DMS 273 treated with DMSO at 0.1 percent for 48 hours (cell line): ENCODE measurements at regions not wholly inside any gene's neighbourhood (a gene's known extent, or its start where the extent isn't known, plus 50 kb on each side); places are given as distances from the start of the nearest gene placed in this dataset.

Source experiments
- DNase-seq: peaks from one replicate; lab custom pipeline; 2025; lab: John Stamatoyannopoulos, UW

DNA sequence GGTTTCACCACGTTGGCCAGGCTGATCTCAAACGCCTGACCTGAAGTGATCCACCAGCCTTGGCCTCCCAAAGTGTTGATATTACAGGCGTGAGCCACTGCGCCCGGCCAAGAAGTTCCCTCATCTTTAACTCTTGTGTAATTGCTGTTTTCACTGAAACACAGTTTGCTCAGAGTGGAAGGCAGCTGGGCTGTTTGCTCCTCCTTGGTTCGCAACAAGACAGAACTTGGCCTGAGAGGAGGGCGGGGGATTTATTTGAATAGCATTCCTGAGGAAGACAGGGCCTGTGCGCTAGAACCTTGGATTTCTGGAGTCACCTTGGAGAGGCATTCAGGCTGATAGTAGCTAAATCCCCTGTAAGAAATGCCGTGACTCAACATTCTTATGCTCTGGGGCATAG is 226.7 kb upstream of the MCTP2 start:
- no peak for DNase-seq

DNA sequence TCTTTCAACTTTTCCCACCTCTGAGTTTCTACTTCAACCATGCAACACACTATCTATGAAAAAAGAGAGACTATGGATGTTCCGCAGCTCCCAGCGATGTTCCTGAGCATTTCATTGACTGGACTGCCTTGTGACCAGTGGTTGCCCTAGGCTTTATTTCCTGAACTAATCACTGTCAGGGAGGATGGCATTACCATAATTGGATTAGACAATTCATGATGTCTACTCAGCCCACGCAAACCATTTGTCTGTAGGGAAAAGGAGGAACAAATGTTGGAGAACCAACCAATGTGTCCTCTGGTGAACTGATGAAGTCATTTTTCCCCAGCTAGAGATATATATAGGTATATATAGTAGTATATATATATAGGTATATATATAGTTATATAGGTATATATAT is 229.3 kb upstream of the MCTP2 start:
- DNase-seq = no peak

GRCh38 chr15:94001255-94001801 is 230.0 kb upstream of the MCTP2 start:
- DNase-seq = no peak

GRCh38 chr15:94000606-94001005 is 230.8 kb upstream of the MCTP2 start:
- DNase-seq = no peak

DNA sequence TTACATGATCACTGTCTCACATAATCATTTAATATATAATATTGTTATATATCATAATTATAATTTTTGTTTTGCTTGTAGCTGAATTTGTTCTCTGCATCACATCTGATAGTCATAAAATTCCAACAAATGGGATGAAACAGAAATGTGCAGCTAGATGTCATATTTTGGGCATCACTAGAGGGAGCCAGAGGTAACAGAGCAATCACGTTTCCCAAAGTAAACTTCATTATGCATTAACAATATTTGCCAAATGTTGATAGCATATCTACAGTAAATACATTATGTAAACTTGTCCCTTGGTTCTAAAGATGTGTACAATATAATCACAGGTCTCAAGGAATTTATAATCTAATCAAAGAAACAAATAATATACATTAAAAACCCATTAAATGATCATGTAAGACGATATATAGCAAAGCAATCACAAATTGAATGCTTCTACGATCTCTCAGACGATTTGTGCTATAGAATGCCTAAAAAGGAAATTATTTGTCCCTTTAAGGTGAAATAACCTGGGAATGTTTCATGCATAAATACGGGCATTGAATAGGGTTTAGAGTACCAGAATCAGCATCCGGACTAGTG is 234.2 kb upstream of the MCTP2 start:
- DNase-seq = no peak

DNA sequence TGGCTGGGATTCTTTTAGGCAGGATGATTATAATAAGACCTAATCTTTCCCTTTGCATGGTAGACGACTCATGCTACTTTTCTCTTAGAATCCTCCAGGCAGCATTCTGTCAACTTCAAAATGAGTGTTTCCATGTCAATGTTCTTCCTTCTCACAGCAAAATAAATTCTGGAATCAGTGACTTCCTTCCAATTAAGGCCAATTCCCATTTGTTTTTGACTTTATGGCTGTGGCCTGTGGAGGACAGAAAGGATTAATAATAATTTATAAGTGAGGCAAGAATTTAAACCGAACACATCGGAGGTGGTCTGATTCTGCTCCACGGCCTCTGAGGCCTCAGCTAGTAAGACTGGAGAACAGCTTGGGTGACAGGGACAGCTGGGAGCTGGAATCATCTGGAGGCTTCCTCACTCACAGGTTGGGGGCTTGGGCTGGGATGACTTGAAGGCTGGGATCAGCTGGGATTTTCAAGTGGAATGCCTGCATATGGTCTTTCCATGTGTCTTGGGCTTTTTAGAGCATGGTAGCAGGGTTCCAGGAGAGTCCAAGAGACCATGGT is 241.8 kb upstream of the MCTP2 start:
- no peak for DNase-seq

- no peak for DNase-seq
Observed at GRCh38 chr15:93987068-93987467, 244.3 kb upstream of the MCTP2 start.

DNA sequence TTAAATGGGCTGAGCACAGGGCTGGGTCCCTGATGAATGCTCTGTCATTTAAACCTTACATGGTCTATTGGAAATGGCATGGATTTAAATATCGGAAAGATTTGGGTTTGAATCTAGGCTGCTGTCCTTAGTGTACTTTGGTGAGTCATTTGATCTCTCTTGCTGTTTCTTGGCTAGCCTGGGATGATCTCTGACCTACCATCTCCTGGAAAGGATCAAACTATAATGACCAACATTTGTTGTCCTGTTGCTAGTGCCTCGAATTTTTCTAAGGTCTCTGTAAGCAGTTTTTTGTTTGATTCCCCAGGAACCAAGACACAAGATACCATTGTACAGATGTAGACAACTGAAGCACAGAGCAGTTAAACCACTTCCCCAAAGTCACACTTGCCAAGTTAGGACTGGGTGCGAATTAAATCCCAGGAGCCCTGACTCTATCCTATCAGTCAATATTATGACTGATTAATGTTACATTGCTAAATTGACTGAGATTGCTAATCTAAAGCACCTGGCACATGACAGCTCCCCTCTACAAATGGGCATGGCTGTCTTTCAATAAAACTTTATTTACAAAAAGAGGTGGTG is 244.9 kb upstream of the MCTP2 start:
- no peak for DNase-seq

DNA sequence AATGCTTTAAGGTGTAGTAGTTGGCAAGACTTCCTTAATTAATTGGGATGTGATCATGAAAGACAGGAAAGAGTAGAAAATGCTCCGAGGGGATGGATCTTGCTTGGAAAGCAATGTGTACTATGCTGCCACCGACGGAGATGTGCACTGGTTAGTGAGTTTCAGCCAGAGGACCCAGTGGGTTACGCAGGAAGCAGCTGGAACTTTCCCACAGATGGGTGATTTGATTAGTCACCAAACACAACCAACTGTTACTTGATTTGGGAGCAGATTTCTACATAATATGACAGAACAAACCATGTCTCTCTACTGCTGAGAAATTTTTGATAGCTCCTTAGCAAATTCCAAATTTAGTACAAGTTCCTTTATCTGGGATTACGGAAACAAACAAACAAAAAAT is 245.4 kb upstream of the MCTP2 start:
- no peak for DNase-seq

DNA sequence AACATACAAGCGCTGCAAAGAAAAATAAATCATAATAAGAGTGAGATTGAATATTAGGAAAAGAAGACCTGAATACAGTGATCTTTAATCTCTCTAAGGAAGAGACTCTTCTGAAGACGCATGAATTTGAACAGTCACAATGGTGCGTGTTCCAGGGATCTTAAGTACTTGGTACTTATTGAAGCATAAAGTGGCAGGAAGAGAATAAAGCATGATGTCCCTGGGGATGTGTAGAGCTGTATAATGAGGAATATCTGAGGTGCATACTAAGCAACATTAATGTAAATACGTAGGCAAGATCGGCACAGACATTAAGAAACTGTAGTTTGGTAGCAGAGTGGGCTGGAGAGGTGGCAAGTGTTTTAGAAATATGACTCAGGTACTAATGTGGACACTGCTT is 246.2 kb upstream of the MCTP2 start:
- no peak for DNase-seq

- peak; percentile 20 for DNase-seq
Observed at GRCh38 chr15:93983526-93983925, 247.8 kb upstream of the MCTP2 start.

DNA sequence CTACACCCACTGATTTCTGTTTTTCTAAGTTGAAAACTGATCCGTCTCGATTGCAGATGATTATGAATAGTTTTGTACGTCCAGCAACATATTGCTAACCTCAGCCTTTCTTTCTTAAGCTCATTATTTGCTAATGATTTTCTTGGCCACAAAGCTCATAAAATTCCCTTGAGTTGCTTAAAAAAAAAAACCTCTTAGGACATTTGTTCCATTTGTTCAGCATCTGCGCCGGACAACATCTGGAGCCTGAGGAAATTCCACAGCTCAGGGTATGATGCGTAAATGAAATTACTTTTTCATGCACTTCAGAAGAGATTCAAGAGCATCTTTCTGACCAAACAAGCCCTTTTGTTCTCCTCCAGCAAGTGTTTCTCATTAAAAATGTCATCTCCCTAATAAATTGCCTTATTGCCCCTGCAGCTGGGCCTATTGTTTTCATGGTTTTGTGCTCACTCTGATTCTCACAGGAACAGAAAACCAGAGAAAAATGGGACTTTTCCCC is 249.1 kb upstream of the MCTP2 start:
- no peak for DNase-seq

DNA sequence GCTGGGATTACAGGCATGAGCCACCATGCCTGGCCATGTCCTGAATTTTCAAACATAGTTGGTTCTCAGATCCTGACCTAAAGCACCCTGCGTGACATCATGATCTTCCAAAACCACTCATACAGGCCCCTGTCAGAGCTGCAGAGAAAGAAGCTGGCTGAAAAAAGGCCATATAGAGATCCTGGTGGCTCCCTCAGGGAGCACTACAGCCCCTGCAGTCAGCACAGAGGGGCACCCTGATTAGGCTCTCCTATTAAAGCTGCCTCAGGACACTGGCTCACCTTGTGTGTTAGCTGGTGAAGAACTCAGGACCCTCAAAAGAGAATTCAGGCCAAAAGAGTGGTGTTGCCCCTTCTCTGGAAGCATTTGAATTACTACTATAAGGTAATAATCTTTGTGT is 249.7 kb upstream of the MCTP2 start:
- DNase-seq = no peak

GRCh38 chr15:93980261-93980911 is 251.0 kb upstream of the MCTP2 start:
- no peak for DNase-seq

DNA sequence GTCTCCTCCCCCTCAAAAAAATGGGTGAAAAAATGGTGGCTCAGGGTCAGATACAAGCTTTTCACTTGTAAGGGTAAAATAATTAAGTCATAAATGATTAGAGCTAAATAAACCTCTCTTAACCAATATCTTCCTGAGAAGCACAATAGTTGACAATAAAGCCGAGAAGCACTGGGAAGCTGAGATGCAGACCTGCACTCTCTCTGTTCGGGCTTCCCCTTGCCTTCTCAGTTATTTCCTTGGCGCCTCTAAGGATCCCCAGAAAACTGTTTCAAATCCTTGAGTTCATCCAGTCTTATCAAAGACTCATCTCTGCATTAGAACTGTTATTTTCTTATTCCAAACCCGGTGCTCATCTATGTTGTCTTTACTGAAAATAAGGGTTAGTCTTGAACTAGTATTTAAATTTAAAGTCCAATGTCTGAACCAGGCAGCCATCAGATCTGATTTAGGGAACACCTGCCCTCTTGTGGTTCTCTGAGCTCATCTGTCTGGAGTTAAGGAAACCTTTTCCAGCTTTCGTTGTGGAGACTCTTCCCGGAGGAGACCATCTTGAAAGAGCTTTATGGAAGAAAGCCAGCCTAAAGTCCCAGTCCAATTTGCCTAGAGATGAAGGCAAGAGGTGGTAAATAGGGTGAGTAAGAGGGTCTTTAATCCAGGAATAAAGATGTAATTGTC is 256.4 kb upstream of the MCTP2 start:
- no peak for DNase-seq

DNA sequence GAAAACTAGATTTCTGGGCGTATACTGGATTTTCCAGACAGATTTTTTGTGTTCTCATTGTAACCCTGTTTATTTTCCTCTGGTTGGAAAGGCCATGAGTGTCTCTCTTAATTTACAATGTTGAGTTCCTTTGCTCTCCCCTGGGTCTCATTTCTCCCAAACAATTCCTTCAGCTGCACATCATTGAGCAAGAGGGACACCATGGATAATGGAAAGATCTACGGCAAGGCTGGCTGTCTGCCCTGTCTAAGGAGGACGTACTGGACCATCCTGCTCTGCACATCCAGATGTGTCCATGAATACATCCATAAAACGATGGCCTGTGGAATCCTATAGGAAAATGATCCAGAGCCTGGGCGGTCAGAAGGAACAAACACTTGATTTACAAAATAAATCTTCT is 258.1 kb upstream of the MCTP2 start:
- DNase-seq = no peak

GRCh38 chr15:93968773-93969172 is 262.6 kb upstream of the MCTP2 start:
- DNase-seq = no peak

DNA sequence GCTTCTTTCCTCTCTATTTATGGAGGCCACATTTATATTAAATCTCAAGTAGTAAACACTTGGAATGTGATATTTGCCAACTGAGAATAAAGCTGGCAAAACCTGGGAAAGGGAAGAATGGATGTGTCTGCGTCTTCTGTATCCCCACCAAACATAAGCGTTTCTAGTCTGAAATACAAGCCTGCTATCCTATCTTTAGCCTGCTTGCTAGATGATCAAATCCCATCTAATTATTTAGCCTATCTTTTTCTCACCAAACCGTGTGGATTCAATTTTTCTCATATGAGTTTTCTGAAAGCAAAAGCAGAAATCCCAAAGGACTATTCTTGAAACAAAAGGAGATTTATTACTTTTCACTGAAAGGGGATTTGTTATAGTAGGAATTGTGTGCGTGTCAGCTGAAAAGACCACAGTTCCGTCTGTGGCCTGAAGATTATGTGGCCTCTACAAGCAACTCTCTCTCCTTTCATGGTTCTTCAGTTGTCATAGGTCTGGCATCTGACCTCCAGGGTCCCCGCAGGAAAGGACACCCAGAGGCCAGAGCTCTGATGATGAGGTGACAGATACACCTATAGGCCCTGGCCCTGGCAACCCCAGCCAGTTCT is 266.0 kb upstream of the MCTP2 start:
- no peak for DNase-seq

GRCh38 chr15:93954985-93955571 is 276.3 kb upstream of the MCTP2 start:
- DNase-seq = no peak

DNA sequence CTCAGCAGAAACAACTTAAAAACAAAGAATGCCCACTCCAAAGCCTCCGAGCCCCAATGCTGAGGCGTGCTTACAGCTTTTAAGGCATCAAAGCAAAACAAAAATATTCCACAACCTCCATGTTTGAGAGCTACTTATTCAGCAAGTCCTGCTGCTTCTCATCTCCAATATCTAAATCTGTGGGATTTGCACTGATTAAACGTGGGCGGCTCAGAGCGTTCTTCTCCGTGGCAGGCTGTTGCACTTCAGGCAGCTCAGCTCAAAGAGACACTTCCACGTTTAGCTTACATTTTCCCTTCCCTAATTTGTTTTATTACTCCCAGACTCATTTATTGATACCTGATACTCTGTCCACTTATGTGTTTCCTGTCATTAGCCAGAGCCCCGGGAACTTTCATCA is 282.6 kb upstream of the MCTP2 start:
- DNase-seq = no peak

- no peak for DNase-seq
Observed at GRCh38 chr15:93943586-93943985, 287.8 kb upstream of the MCTP2 start.

DNA sequence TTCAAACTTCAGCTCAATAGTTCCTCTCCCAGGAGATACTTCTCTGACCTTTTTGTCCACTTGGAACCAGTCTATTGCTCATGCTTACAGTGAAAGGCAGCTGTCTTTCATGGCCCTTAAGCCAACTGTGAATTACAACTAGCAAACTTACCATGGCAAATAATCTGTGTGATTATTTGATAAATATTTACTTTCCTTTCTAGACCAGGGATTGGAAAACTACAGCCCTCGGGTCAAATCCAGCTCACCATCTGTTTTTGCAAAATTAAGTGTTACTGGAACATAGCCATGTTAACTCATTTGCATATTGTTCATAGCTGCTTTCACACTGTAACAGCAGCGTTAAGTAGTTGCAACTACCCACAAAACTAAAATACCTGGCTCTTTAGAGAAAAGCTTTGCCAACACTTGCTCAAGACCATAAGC is 289.1 kb upstream of the MCTP2 start:
- DNase-seq = peak; percentile 6
